ENCODE measurements at regions not wholly inside any gene's neighbourhood (a gene's known extent, or its start where the extent isn't known, plus 50 kb on each side); places are given as distances from the start of the nearest gene placed in this dataset.

DNA sequence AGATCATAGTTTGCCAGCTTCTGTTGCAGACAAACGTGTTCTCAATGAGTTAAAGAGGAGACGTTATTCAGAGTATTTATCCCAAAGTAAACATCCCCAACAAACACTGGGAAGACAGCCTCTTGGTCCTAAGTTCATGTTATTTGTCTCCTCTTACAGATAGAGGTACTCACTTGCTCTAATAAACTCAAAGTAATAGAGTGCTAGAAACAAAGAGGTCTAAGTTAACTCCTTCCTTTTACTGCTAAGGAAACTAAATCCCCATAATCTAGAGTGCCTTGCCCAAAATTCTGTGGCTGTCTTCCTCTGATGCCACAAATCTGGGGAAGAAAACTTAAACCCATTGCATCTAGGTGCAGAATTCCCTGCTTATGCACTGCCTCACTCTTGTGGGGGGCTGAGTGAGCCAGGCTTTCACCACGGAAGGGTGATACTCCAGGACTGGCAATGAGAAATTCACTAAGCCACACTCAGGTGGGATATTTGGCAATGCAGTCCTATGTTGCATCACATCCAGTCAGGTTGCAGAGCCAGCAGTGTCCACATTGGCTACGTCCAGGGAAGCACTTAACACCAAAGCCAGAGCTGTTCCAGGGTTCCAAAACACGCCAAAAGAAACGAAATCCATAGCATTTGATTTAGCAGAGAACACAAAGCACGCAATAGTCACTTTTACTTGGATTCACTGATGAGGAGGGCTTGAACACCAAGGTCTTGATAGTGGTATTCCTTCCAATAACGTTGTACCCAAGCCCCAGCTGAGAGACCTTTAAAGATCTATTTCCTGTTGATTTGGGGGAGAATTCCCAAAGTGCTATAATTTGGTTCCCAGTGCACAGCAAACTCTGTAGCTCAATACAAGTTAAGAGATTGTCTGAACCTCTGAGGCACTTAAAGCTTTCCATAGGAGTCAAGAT is 81.0 kb upstream of the FOXQ1 start:
- TF ChIP-seq, protein P1, sequence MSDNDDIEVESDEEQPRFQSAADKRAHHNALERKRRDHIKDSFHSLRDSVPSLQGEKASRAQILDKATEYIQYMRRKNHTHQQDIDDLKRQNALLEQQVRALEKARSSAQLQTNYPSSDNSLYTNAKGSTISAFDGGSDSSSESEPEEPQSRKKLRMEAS (CRISPR knock-in tag; IDR thresholded peaks at IDR 0.05), result no peak
- TF ChIP-seq, protein P2, sequence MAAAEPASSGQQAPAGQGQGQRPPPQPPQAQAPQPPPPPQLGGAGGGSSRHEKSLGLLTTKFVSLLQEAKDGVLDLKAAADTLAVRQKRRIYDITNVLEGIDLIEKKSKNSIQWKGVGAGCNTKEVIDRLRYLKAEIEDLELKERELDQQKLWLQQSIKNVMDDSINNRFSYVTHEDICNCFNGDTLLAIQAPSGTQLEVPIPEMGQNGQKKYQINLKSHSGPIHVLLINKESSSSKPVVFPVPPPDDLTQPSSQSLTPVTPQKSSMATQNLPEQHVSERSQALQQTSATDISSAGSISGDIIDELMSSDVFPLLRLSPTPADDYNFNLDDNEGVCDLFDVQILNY (CRISPR knock-in tag; IDR thresholded peaks at IDR 0.05), result no peak
- no peak for TF ChIP-seq TP53 (CRISPR knock-in tag; IDR thresholded peaks at IDR 0.05)
- no peak for TF ChIP-seq ESRRA (CRISPR knock-in tag; IDR thresholded peaks at IDR 0.05; ENCODE audit: borderline replicate concordance)
- TF ChIP-seq, protein P3, sequence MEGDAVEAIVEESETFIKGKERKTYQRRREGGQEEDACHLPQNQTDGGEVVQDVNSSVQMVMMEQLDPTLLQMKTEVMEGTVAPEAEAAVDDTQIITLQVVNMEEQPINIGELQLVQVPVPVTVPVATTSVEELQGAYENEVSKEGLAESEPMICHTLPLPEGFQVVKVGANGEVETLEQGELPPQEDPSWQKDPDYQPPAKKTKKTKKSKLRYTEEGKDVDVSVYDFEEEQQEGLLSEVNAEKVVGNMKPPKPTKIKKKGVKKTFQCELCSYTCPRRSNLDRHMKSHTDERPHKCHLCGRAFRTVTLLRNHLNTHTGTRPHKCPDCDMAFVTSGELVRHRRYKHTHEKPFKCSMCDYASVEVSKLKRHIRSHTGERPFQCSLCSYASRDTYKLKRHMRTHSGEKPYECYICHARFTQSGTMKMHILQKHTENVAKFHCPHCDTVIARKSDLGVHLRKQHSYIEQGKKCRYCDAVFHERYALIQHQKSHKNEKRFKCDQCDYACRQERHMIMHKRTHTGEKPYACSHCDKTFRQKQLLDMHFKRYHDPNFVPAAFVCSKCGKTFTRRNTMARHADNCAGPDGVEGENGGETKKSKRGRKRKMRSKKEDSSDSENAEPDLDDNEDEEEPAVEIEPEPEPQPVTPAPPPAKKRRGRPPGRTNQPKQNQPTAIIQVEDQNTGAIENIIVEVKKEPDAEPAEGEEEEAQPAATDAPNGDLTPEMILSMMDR (IDR thresholded peaks at IDR 0.05), result no peak
- no peak for TF ChIP-seq ZNF416 (CRISPR knock-in tag; IDR thresholded peaks at IDR 0.05)
- TF ChIP-seq, protein P4, sequence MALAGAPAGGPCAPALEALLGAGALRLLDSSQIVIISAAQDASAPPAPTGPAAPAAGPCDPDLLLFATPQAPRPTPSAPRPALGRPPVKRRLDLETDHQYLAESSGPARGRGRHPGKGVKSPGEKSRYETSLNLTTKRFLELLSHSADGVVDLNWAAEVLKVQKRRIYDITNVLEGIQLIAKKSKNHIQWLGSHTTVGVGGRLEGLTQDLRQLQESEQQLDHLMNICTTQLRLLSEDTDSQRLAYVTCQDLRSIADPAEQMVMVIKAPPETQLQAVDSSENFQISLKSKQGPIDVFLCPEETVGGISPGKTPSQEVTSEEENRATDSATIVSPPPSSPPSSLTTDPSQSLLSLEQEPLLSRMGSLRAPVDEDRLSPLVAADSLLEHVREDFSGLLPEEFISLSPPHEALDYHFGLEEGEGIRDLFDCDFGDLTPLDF (CRISPR knock-in tag; IDR thresholded peaks at IDR 0.05), result no peak
- TF ChIP-seq, protein P5, sequence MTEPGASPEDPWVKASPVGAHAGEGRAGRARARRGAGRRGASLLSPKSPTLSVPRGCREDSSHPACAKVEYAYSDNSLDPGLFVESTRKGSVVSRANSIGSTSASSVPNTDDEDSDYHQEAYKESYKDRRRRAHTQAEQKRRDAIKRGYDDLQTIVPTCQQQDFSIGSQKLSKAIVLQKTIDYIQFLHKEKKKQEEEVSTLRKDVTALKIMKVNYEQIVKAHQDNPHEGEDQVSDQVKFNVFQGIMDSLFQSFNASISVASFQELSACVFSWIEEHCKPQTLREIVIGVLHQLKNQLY (CRISPR knock-in tag; IDR thresholded peaks at IDR 0.05), result no peak
- TF ChIP-seq, protein P6, sequence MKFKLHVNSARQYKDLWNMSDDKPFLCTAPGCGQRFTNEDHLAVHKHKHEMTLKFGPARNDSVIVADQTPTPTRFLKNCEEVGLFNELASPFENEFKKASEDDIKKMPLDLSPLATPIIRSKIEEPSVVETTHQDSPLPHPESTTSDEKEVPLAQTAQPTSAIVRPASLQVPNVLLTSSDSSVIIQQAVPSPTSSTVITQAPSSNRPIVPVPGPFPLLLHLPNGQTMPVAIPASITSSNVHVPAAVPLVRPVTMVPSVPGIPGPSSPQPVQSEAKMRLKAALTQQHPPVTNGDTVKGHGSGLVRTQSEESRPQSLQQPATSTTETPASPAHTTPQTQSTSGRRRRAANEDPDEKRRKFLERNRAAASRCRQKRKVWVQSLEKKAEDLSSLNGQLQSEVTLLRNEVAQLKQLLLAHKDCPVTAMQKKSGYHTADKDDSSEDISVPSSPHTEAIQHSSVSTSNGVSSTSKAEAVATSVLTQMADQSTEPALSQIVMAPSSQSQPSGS (CRISPR knock-in tag; IDR thresholded peaks at IDR 0.05; ENCODE audit: borderline replicate concordance, low read depth), result no peak
- TF ChIP-seq, protein P7, sequence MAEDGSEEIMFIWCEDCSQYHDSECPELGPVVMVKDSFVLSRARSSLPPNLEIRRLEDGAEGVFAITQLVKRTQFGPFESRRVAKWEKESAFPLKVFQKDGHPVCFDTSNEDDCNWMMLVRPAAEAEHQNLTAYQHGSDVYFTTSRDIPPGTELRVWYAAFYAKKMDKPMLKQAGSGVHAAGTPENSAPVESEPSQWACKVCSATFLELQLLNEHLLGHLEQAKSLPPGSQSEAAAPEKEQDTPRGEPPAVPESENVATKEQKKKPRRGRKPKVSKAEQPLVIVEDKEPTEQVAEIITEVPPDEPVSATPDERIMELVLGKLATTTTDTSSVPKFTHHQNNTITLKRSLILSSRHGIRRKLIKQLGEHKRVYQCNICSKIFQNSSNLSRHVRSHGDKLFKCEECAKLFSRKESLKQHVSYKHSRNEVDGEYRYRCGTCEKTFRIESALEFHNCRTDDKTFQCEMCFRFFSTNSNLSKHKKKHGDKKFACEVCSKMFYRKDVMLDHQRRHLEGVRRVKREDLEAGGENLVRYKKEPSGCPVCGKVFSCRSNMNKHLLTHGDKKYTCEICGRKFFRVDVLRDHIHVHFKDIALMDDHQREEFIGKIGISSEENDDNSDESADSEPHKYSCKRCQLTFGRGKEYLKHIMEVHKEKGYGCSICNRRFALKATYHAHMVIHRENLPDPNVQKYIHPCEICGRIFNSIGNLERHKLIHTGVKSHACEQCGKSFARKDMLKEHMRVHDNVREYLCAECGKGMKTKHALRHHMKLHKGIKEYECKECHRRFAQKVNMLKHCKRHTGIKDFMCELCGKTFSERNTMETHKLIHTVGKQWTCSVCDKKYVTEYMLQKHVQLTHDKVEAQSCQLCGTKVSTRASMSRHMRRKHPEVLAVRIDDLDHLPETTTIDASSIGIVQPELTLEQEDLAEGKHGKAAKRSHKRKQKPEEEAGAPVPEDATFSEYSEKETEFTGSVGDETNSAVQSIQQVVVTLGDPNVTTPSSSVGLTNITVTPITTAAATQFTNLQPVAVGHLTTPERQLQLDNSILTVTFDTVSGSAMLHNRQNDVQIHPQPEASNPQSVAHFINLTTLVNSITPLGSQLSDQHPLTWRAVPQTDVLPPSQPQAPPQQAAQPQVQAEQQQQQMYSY (CRISPR knock-in tag; IDR thresholded peaks at IDR 0.05), result no peak
- TF ChIP-seq, protein P8, sequence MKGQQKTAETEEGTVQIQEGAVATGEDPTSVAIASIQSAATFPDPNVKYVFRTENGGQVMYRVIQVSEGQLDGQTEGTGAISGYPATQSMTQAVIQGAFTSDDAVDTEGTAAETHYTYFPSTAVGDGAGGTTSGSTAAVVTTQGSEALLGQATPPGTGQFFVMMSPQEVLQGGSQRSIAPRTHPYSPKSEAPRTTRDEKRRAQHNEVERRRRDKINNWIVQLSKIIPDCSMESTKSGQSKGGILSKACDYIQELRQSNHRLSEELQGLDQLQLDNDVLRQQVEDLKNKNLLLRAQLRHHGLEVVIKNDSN (CRISPR knock-in tag; IDR thresholded peaks at IDR 0.05), result no peak
